ENCODE measurements at regions not wholly inside any gene's neighbourhood (a gene's known extent, or its start where the extent isn't known, plus 50 kb on each side); places are given as distances from the start of the nearest gene placed in this dataset.

GRCh38 chr4:152115794-152116193 lies 355.0 kb upstream of the GATB start:
- no peak for TF ChIP-seq EZH2phosphoT487 (IDR thresholded peaks at IDR 0.05; ENCODE audit: low read length)
- TF ChIP-seq CTCF (IDR thresholded peaks at IDR 0.05; ENCODE audit: low read length), result no peak
- TF ChIP-seq EZH2 (optimal IDR thresholded peaks at IDR 0.05; ENCODE audit: low read depth, low read length), result no peak
- Histone ChIP-seq H2AFZ (ENCODE audit: low read length) (no peak overlapping the region), H3K36me3 (replicated peaks; ENCODE audit: insufficient read depth, low read length) (no peaks in the 10 kb centered on the region), H4K20me1 (ENCODE audit: insufficient read depth, low read length) (no peaks in the 10 kb centered on the region), H3K4me3 (ENCODE audit: low read length) (no peak overlapping the region), H3K9me2 (replicated peaks; ENCODE audit: insufficient read depth, low read length) (no peaks in the 10 kb centered on the region), H3K9me3 (replicated peaks; ENCODE audit: insufficient read depth, low read length) (no peaks in the 10 kb centered on the region), H3K79me2 (ENCODE audit: low read length) (no peaks in the 10 kb centered on the region), H3K27me3 (replicated peaks; ENCODE audit: insufficient read depth, low read length) (no peaks in the 10 kb centered on the region), H3K9ac (ENCODE audit: low read length) (no peak overlapping the region), H3K4me1 (ENCODE audit: low read length) (no peaks in the 10 kb centered on the region), H3K27ac (ENCODE audit: low read length) (no peak overlapping the region), H3F3A (ENCODE audit: insufficient read depth, low read length) (no peaks in the 10 kb centered on the region), H3K4me2 (ENCODE audit: low read depth, low read length) (no peak overlapping the region)
- no peak for DNase-seq

- H3K9me3 ChIP-seq (replicated peaks; ENCODE audit: insufficient read depth, low read length), result no peaks in the 10 kb centered on the region
- H4K20me1 ChIP-seq (ENCODE audit: insufficient read depth, low read length), result no peaks in the 10 kb centered on the region
- no peak overlapping the region for H3K4me2 ChIP-seq (ENCODE audit: low read depth, low read length)
- no peaks in the 10 kb centered on the region for H3K4me1 ChIP-seq (ENCODE audit: low read length)
- DNase-seq, result no peak
- H2AFZ ChIP-seq (ENCODE audit: low read length), result no peak overlapping the region
- no peaks in the 10 kb centered on the region for H3K9me2 ChIP-seq (replicated peaks; ENCODE audit: insufficient read depth, low read length)
- no peaks in the 10 kb centered on the region for H3F3A ChIP-seq (ENCODE audit: insufficient read depth, low read length)
- no peak for TF ChIP-seq CTCF (IDR thresholded peaks at IDR 0.05; ENCODE audit: low read length)
- TF ChIP-seq EZH2phosphoT487 (IDR thresholded peaks at IDR 0.05; ENCODE audit: low read length), result no peak
- TF ChIP-seq EZH2 (optimal IDR thresholded peaks at IDR 0.05; ENCODE audit: low read depth, low read length), result no peak
- no peak overlapping the region for H3K4me3 ChIP-seq (ENCODE audit: low read length)
- H3K27ac ChIP-seq (ENCODE audit: low read length), result no peak overlapping the region
- no peaks in the 10 kb centered on the region for H3K27me3 ChIP-seq (replicated peaks; ENCODE audit: insufficient read depth, low read length)
- no peak overlapping the region for H3K9ac ChIP-seq (ENCODE audit: low read length)
- H3K36me3 ChIP-seq (replicated peaks; ENCODE audit: insufficient read depth, low read length), result no peaks in the 10 kb centered on the region
- no peaks in the 10 kb centered on the region for H3K79me2 ChIP-seq (ENCODE audit: low read length)
Observed at GRCh38 chr4:152115118-152115517, 354.3 kb upstream of the GATB start.

- Histone ChIP-seq H3K4me3 (ENCODE audit: low read length) (no peak overlapping the region), H3K27ac (ENCODE audit: low read length) (no peak overlapping the region), H3K9me3 (replicated peaks; ENCODE audit: insufficient read depth, low read length) (no peaks in the 10 kb centered on the region), H3K9ac (ENCODE audit: low read length) (no peak overlapping the region), H3K27me3 (replicated peaks; ENCODE audit: insufficient read depth, low read length) (no peaks in the 10 kb centered on the region), H2AFZ (ENCODE audit: low read length) (no peak overlapping the region), H3F3A (ENCODE audit: insufficient read depth, low read length) (no peaks in the 10 kb centered on the region), H3K79me2 (ENCODE audit: low read length) (no peaks in the 10 kb centered on the region), H4K20me1 (ENCODE audit: insufficient read depth, low read length) (no peaks in the 10 kb centered on the region), H3K36me3 (replicated peaks; ENCODE audit: insufficient read depth, low read length) (no peaks in the 10 kb centered on the region), H3K4me2 (ENCODE audit: low read depth, low read length) (no peak overlapping the region), H3K9me2 (replicated peaks; ENCODE audit: insufficient read depth, low read length) (no peaks in the 10 kb centered on the region), H3K4me1 (ENCODE audit: low read length) (no peaks in the 10 kb centered on the region)
- TF ChIP-seq EZH2phosphoT487 (IDR thresholded peaks at IDR 0.05; ENCODE audit: low read length) (no peak), EZH2 (optimal IDR thresholded peaks at IDR 0.05; ENCODE audit: low read depth, low read length) (no peak), CTCF (IDR thresholded peaks at IDR 0.05; ENCODE audit: low read length) (no peak)
- DNase-seq, result no peak
Observed at GRCh38 chr4:152114562-152114961, 353.8 kb upstream of the GATB start.
